K562 (cell line): ENCODE measurements at regions not wholly inside any gene's neighbourhood (a gene's known extent, or its start where the extent isn't known, plus 50 kb on each side); places are given as distances from the start of the nearest gene placed in this dataset.

ENCODE experiments used
- BDP1 ChIP-seq: IDR thresholded peaks from 3 replicates; pipeline ENCODE4 v1.6.1; 2011; ENCODE audit not compliant: insufficient read length, insufficient read depth
- CBFA2T2 ChIP-seq: fragments of 450-650 bp; conservative IDR thresholded peaks from 2 replicates; pipeline ENCODE4 v1.6.1; 2017; ENCODE audit warnings: mild to moderate bottlenecking
- CSDE1 ChIP-seq, 2 experiments: fragments of 450-650 bp; IDR thresholded peaks; 2 replicates each; pipeline ENCODE4 v1.6.1; 2016; ENCODE audit warnings: mild to moderate bottlenecking in 1 of 2
- CXXC5 ChIP-seq: fragments of 250-450 bp; sonication (Bioruptor Pico); IDR thresholded peaks from 2 replicates; pipeline ENCODE4 v1.8.0; 2022; ENCODE audit warnings: inconsistent platforms, mild to moderate bottlenecking, moderate library complexity
- DIDO1 ChIP-seq: fragments of 450-650 bp; IDR thresholded peaks from 2 replicates; pipeline ENCODE4 v1.6.1; 2016; ENCODE audit warnings: low read depth, missing biosample characterization, missing genetic modification characterization
- DMBX1 ChIP-seq: fragments of 250-450 bp; sonication (Bioruptor Pico); IDR thresholded peaks from 2 replicates; pipeline ENCODE4 v1.8.0; 2022; ENCODE audit warnings: inconsistent platforms, mild to moderate bottlenecking, moderate library complexity, borderline replicate concordance
- DPF2 ChIP-seq: fragments of 450-650 bp; IDR thresholded peaks from 2 replicates; pipeline ENCODE4 v1.6.1; 2016
- FOXK2 ChIP-seq, 2 experiments: fragments of 450-650 bp; IDR thresholded peaks in 1 of 2; conservative IDR thresholded peaks in 1 of 2; 2 replicates each; pipeline ENCODE4 v1.6.1; 2016; ENCODE audit warnings: low read depth in 2 of 2, mild to moderate bottlenecking in 1 of 2
- HNRNPLL ChIP-seq: fragments of 200-400 bp; formaldehyde crosslinking; IDR thresholded peaks from 2 replicates; pipeline ENCODE4 v1.6.1; 2017; ENCODE audit warnings: low read length, low read depth, mild to moderate bottlenecking; ENCODE audit not compliant: poor library complexity, severe bottlenecking
- LEF1 ChIP-seq: fragments of 450-650 bp; IDR thresholded peaks from 2 replicates; pipeline ENCODE4 v1.6.1; 2016; ENCODE audit warnings: mild to moderate bottlenecking
- MIER1 ChIP-seq: fragments of 450-650 bp; IDR thresholded peaks from 2 replicates; pipeline ENCODE4 v1.6.1; 2016; ENCODE audit warnings: antibody characterized with exemption, mild to moderate bottlenecking, low read depth
- NONO ChIP-seq, 2 experiments: fragments of 200-400 bp in 1 of 2; fragments of 450-650 bp in 1 of 2; formaldehyde crosslinking in 1 of 2; IDR thresholded peaks; 2 replicates each; pipeline ENCODE4 v1.6.1; 2017; ENCODE audit warnings: low read depth in 2 of 2, mild to moderate bottlenecking in 2 of 2, moderate library complexity in 2 of 2, low read length in 1 of 2
- RBM17 ChIP-seq: fragments of 200-400 bp; formaldehyde crosslinking; IDR thresholded peaks from 2 replicates; pipeline ENCODE4 v1.6.1; 2017; ENCODE audit warnings: low read depth, mild to moderate bottlenecking, low read length, borderline replicate concordance
- SIX5 ChIP-seq, 2 experiments: IDR thresholded peaks; 2 replicates each; pipeline ENCODE4 v1.6.1; 2011; ENCODE audit warnings: low read length in 2 of 2, borderline replicate concordance in 1 of 2, low read depth in 1 of 2, mild to moderate bottlenecking in 1 of 2, moderate library complexity in 1 of 2; ENCODE audit not compliant: insufficient read depth in 1 of 2
- SLC30A9 ChIP-seq: fragments of 250-450 bp; sonication (Bioruptor Pico); IDR thresholded peaks from 2 replicates; pipeline ENCODE4 v1.8.0; 2022; ENCODE audit warnings: mild to moderate bottlenecking, moderate library complexity
- SMARCE1 ChIP-seq: fragments of 450-650 bp; IDR thresholded peaks from 2 replicates; pipeline ENCODE4 v1.7.1; 2016; ENCODE audit warnings: mild to moderate bottlenecking
- TCF7 ChIP-seq: sonication (generic); IDR thresholded peaks from 2 replicates; pipeline ENCODE4 v1.6.1; 2016; ENCODE audit warnings: antibody characterized with exemption, borderline replicate concordance
- TRIM24 ChIP-seq, 2 experiments: fragments of 450-650 bp; IDR thresholded peaks; 2 replicates each; pipeline ENCODE4 v1.6.1; 2016
- ZFP36 ChIP-seq: fragments of 150-350 bp; IDR thresholded peaks from 2 replicates; pipeline ENCODE4 v1.6.1; 2018; ENCODE audit warnings: low read length, low read depth; ENCODE audit not compliant: partially characterized antibody
- ZFX ChIP-seq: sonication (generic); formaldehyde crosslinking; IDR thresholded peaks from 2 replicates; pipeline ENCODE4 v1.8.0; 2022; ENCODE audit warnings: mild to moderate bottlenecking, missing genetic modification reagents, moderate library complexity
- ZNF436 ChIP-seq: fragments of 250-450, 450-650 bp; sonication (Bioruptor Pico); formaldehyde crosslinking; IDR thresholded peaks from 2 replicates; pipeline ENCODE4 v1.7.0; 2020; ENCODE audit warnings: mild to moderate bottlenecking
- TF ChIP-seq, protein P1 (sequence below): IDR thresholded peaks from 2 replicates; pipeline ENCODE4 v1.6.1; 2012; ENCODE audit warnings: low read depth, low read length, improper control_type of control experiment, borderline replicate concordance
- TF ChIP-seq, protein P2 (sequence below): fragments of 250-450 bp; sonication (Bioruptor Pico); IDR thresholded peaks from 2 replicates; pipeline ENCODE4 v1.8.0; 2021; ENCODE audit warnings: moderate library complexity, mild to moderate bottlenecking, inconsistent platforms

DNA sequence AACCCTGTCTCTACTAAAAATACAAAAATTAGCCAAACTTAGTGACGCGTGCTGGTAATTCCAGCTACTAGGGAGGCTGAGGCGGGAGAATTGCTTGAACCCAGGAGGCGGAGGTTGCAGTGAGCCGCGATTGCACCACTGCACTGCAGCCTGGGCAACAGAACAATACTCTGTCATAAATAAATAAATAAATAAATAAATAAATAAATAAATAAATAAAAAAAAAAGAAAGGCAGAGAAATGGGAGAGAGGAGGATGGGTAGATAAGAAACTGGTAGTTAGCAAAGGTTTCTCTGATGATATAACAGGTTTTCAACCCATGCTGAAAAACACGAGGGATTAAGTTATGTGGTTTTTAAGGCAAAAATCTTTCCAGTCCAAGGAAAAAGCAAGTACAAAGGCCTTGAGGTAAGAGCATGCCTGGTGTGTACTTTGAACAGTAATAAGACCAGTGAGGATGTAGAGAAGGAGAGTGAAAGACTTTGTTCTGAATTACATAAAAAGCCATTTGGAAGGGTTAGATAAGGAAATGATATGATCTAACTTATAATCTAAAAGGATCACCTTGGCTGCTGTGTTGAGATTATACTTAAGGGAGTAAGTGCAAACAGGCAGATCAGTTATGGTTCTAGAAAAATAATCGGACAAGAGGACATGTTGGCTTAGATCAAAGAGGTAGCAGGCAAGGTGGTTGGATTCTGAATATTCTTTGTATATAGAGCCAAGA, 159.3 kb downstream of the PTH2R start (continued):
- peak; percentile 78 for TF ChIP-seq CBFA2T2
- TF ChIP-seq MIER1: no peak
- no peak for TF ChIP-seq BDP1
- no peak for TF ChIP-seq SIX5 (IDR thresholded peaks at IDR 0.05; ENCODE audit: borderline replicate concordance in 1 of 2, insufficient read depth in 1 of 2, low read depth in 1 of 2, low read length in 2 of 2)
- TF ChIP-seq ZNF436 (CRISPR knock-in tag): no peak
- no peak for TF ChIP-seq ZFP36
- TF ChIP-seq TCF7: no peak
- TF ChIP-seq HNRNPLL: no peak
- TF ChIP-seq TRIM24 (IDR thresholded peaks at IDR 0.05): peak in 1 of 2 experiments; percentile 56; a peak in 2 of 4 replicates
- peak; percentile 79; the same call in 1 of the 2 replicates for TF ChIP-seq SMARCE1
- TF ChIP-seq ZFX: no peak
- TF ChIP-seq, protein P1, sequence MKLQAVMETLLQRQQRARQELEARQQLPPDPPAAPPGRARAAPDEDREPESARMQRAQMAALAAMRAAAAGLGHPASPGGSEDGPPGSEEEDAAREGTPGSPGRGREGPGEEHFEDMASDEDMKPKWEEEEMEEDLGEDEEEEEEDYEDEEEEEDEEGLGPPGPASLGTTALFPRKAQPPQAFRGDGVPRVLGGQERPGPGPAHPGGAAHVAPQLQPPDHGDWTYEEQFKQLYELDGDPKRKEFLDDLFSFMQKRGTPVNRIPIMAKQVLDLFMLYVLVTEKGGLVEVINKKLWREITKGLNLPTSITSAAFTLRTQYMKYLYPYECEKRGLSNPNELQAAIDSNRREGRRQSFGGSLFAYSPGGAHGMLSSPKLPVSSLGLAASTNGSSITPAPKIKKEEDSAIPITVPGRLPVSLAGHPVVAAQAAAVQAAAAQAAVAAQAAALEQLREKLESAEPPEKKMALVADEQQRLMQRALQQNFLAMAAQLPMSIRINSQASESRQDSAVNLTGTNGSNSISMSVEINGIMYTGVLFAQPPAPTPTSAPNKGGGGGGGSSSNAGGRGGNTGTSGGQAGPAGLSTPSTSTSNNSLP: no peak
- peak; percentile 13; the same call in 1 of the 2 replicates for TF ChIP-seq CXXC5 (CRISPR knock-in tag)
- TF ChIP-seq DMBX1 (CRISPR knock-in tag): no peak
- TF ChIP-seq DIDO1 (tag): no peak
- TF ChIP-seq, protein P2, sequence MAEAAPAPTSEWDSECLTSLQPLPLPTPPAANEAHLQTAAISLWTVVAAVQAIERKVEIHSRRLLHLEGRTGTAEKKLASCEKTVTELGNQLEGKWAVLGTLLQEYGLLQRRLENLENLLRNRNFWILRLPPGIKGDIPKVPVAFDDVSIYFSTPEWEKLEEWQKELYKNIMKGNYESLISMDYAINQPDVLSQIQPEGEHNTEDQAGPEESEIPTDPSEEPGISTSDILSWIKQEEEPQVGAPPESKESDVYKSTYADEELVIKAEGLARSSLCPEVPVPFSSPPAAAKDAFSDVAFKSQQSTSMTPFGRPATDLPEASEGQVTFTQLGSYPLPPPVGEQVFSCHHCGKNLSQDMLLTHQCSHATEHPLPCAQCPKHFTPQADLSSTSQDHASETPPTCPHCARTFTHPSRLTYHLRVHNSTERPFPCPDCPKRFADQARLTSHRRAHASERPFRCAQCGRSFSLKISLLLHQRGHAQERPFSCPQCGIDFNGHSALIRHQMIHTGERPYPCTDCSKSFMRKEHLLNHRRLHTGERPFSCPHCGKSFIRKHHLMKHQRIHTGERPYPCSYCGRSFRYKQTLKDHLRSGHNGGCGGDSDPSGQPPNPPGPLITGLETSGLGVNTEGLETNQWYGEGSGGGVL (CRISPR knock-in tag): no peak
- TF ChIP-seq CSDE1 (IDR thresholded peaks at IDR 0.05): no peak
- no peak for TF ChIP-seq NONO (IDR thresholded peaks at IDR 0.05; ENCODE audit: low read depth in 2 of 2, low read length in 1 of 2)
- TF ChIP-seq FOXK2 (conservative IDR thresholded peaks at IDR 0.05 in 1 of 2, IDR thresholded peaks at IDR 0.05 in 1 of 2; ENCODE audit: low read depth in 2 of 2): no peak
- no peak for TF ChIP-seq SLC30A9 (CRISPR knock-in tag)
- TF ChIP-seq RBM17: no peak
- TF ChIP-seq DPF2: peak; percentile 70
- peak; percentile 38; the same call in 1 of the 2 replicates for TF ChIP-seq LEF1
